Activated CD8-positive, alpha-beta T cell treated with anti-CD3 and anti-CD28 coated beads, Interleukin-2, amount 10 ng/mL, durations not matched to agents 7 days and 5 days (primary cell): ENCODE measurements at regions not wholly inside any gene's neighbourhood (a gene's known extent, or its start where the extent isn't known, plus 50 kb on each side); places are given as distances from the start of the nearest gene placed in this dataset.
A peak's percentile ranks its signal among the peaks of the same experiment; 100 is the strongest.
"Not testable (repeated sequence)": the region's sequence is repeated elsewhere in the genome, so short reads cannot be mapped to it uniquely, and the experiment has no call there.

Experiments
- ATAC-seq: fragments of 150-1000 bp; cut with Tn5 transposase; one replicate; pipeline ENCODE4 v1.10.0; 2021; ENCODE audit warnings: moderate library complexity
- CTCF ChIA-PET: fragments of 350-600 bp; sonication (Branson Sonifier 250); formaldehyde crosslinking; loops from one replicate; lab custom pipeline; 2021; ENCODE audit warnings: antibody characterized with exemption; lab: Charles Lee
- POLR2A ChIA-PET: fragments of 350-600 bp; sonication (Branson Sonifier 250); formaldehyde crosslinking; loops from one replicate; lab custom pipeline; 2021; ENCODE audit warnings: antibody characterized with exemption; lab: Charles Lee
- DNase-seq: peaks from one replicate; pipeline ENCODE4 v3.0.0-alpha.2; 2020
- H3K27ac Mint-ChIP-seq: one replicate; pipeline ENCODE4 v1.8.0; 2021; ENCODE audit warnings: mild to moderate bottlenecking, mixed read lengths
- H3K27me3 Mint-ChIP-seq: one replicate; pipeline ENCODE4 v1.8.0; 2021; ENCODE audit warnings: low read depth, mixed read lengths
- H3K36me3 Mint-ChIP-seq: one replicate; pipeline ENCODE4 v1.8.0; 2021; ENCODE audit warnings: low read depth, mixed read lengths
- H3K4me1 Mint-ChIP-seq: one replicate; pipeline ENCODE4 v1.8.0; 2021; ENCODE audit warnings: low read depth, mixed read lengths
- H3K4me3 Mint-ChIP-seq: one replicate; pipeline ENCODE4 v1.8.0; 2021; ENCODE audit warnings: mild to moderate bottlenecking, mixed read lengths
- H3K9me3 Mint-ChIP-seq: one replicate; pipeline ENCODE4 v1.8.0; 2022; ENCODE audit warnings: mixed read lengths; ENCODE audit not compliant: insufficient read depth

DNA sequence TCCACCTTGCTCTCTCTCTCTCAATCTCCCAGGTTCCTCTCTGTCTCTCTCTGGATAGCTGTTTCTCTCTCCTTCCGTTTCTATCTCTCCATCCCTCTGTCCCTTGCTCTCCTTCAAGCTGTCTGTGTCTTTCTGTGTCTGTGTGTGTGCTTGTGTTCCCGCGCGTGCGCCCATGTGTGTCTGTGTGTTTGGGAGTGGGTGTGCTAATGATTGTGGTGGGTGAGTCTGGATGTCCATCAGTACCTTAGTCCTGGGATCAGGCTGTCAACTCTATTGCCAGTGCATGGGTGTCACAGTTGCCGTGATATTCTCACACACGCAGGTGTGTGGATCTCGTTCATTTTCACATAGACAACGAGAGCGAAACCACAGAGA lies 1380.6 kb upstream of the DEFB115 start:
- Mint-ChIP-seq H3K27ac (no peak overlapping the region), H3K27me3 (no peaks in the 10 kb centered on the region), H3K4me1 (no peaks in the 10 kb centered on the region), H3K36me3 (peaks cover 17% of the 10 kb centered on the region), H3K9me3 (peaks cover 52% of the 10 kb centered on the region), H3K4me3 (no peak overlapping the region)
- POLR2A ChIA-PET: no interaction called here
- ATAC-seq (no peak), DNase-seq (no peak)
- CTCF ChIA-PET: no interaction called here

DNA sequence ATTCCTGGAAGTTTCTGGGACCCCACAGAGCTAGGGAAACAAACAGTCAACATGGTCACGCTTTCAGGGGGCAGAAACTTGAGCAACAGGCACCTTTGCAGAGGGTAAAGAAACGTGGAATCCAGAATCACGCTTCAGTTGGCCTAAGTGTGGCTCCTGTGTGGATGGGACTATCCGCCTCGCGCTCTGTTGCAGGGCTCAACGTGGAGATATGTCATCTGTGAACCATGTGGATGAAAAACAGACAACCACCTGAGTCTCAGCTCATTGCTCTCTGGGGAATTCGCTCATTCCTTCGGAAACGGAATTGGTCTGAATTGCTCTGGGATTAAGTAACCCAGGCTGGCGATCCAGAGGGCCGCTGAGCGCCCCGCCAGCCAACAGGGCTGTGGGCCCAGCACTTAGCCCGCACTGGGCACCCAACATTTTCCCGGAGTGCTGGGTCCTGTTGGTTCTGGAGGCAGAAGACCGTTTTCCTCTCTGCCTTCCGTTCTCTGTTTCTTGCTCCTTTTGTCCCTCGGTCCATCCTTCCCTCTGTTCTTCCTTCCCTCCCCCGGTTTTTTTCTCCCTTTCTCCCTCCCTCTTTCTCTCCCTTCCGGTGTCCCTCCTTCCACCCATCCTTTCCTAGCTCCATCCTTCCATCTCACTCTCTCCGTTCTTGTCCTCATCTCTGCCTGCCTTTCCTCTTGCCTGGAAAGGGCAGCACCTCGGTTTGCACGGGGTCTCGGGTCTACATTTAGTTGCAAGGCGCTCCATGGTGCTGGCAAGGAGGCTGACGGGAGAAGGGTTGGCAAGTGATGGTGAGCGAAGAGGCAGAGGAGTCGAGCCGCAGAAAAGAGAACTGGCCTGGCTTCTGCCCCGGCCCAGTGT lies 1379.8 kb upstream of the DEFB115 start:
- not testable (repeated sequence) for H3K27ac Mint-ChIP-seq

DNA sequence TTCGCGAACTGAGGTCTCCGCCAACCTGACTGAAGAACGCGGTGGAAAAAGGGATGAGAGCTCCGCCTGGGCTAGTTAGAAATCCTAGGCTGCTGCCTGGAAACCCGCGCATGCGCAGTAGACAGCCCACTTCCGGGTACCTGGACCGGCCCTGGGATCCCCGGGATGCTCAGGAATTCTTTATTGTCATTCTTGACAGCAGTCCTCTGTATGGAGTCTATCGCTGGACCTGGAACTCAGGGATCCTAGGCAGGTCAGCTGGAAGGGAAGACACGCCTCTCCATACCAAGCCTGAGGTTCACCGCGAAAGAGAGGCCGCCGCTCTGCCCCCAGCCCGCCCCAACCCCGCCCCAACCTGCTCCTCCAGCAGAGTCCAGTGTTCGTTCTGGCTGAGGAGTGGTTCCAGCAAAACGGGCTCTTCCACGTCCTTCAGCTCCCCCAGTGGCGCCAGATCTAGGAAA lies 1379.2 kb upstream of the DEFB115 start:
- H3K27me3 Mint-ChIP-seq: no peaks in the 10 kb centered on the region
- ATAC-seq: peak; percentile 64
- H3K4me1 Mint-ChIP-seq: no peaks in the 10 kb centered on the region
- peak overlapping the region; percentile 49 for H3K4me3 Mint-ChIP-seq
- H3K27ac Mint-ChIP-seq: no peak overlapping the region
- CTCF ChIA-PET: no interaction called here
- POLR2A ChIA-PET: no interaction called here
- peaks cover 17% of the 10 kb centered on the region for H3K36me3 Mint-ChIP-seq
- H3K9me3 Mint-ChIP-seq: peaks cover 49% of the 10 kb centered on the region
- DNase-seq: no peak

More for the DNA sequence above, 1379.8 kb upstream of the DEFB115 start:
- peaks cover 55% of the 10 kb centered on the region for H3K9me3 Mint-ChIP-seq
- DNase-seq, POLR2A ChIA-PET, H3K27me3 Mint-ChIP-seq, CTCF ChIA-PET, H3K4me1 Mint-ChIP-seq: not testable (repeated sequence)
- peak overlapping the region; percentile 49 for H3K4me3 Mint-ChIP-seq
- H3K36me3 Mint-ChIP-seq: peaks cover 17% of the 10 kb centered on the region
- ATAC-seq: peak; percentile 36

DNA sequence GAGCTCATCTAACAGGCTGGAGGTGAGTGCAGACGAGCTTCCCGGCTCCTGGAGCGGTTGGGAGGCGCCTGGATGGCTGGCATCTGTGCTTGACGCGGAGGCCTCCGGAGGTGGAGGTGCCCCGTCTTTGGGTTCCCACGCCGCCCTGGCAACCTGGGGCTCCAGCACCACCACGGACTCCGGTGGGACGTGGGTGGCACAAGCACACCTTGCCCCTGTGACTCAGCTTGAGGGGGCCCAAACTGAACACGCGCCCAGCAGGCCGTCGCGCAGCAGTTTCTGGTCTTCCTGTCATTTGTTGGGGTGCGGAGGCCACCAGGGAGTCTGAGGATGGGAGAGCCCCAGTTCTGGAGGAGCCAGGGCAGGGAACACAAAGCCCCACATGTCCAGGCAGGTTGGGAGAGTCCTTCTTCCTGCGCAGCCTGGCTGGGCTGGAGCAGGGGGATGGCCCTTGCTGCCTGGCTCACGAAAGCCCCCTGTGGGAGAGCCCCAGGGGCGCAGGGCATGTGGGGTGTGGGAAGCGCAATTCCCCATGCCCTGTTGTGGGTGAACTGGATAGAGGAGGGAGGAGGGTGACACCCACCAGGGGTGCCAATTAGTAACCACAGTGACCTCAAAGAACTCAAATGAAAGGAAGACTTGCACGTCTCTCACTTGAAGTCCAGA lies 1378.6 kb upstream of the DEFB115 start:
- Mint-ChIP-seq H3K4me3 (peak overlapping the region; percentile 49), H3K27me3 (no peaks in the 10 kb centered on the region), H3K36me3 (peaks cover 17% of the 10 kb centered on the region), H3K9me3 (peaks cover 48% of the 10 kb centered on the region), H3K4me1 (no peaks in the 10 kb centered on the region), H3K27ac (no peak overlapping the region)
- ChIA-PET CTCF (no interaction called here), POLR2A (no interaction called here)
- ATAC-seq (peak; percentile 44), DNase-seq (peak; percentile 56)

DNA sequence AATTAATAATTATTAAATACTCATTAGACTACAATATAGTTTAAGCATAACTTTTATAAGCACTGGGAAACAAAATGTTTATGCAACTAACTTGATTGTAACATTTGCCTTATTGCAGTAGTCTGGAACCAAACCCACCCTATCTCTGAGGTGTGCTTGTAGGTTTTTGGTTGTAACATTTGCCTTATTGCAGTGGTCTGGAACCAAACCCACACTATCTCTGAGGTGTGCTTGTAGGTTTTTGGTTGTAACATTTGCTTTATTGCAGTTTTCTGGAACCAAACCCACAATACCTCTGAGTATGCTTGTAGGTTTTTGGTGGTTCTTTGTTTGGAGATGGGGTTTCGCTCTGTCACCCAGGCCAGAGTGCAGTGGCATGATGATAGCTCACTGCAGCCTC lies 1376.4 kb upstream of the DEFB115 start:
- ATAC-seq, DNase-seq, H3K4me1 Mint-ChIP-seq, H3K27ac Mint-ChIP-seq, H3K27me3 Mint-ChIP-seq, POLR2A ChIA-PET, CTCF ChIA-PET, H3K4me3 Mint-ChIP-seq: not testable (repeated sequence)
- Mint-ChIP-seq H3K9me3 (peaks cover 43% of the 10 kb centered on the region), H3K36me3 (peaks cover 20% of the 10 kb centered on the region)

DNA sequence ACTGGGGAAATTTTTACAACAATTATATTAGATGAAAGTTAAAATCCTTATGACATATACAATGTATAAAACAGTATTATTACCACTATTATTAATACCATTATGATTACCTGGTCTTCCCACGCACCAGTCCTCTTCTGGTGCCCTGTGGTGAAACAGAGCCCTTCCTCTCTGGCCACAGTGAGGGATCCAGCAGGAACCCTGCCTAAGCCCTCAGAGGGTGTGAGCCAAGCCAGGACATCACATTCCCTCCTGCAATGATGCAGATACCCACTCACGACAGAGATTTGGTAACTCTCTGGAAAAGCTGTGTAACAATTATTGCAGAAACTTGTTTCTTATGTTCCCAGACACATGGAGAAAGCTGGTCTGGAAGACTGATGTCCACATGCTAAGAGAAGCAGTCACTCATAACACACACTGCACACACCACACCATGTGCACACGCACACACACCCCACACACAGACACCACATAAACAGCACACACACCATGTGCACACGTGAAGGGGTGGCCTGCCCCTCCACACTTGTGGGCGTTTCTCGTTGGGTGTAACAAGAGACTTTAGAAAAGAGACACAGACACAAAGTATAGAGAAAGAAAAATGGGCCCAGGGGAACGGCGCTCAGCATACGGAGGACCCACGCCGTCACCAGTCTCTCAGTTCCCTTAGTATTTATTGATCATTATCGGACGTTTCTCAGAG lies 1373.8 kb upstream of the DEFB115 start:
- H3K27ac Mint-ChIP-seq, CTCF ChIA-PET, ATAC-seq: not testable (repeated sequence)

DNA sequence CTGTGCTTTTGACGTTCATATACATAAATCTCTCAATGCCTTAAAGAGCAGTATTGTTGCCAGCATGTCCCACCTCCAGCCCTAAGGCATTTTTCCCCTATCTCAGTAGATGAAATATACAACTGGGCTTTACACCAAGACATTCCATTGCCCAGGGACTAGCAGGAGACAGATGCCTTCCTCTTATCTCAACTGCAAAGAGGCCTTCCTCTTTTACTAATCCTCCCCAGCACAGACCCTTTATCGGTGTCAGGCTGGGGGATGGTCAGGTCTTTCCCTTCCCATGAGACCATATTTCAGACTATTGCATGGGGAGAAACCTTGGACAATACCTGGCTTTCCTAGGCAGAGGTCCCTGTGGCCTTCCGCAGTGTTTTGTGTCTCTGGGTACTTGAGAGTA lies 1373.1 kb upstream of the DEFB115 start:
- H3K4me3 Mint-ChIP-seq, H3K4me1 Mint-ChIP-seq, H3K27me3 Mint-ChIP-seq, CTCF ChIA-PET, ATAC-seq, H3K36me3 Mint-ChIP-seq, H3K27ac Mint-ChIP-seq, DNase-seq, POLR2A ChIA-PET: not testable (repeated sequence)
- H3K9me3 Mint-ChIP-seq: peaks cover 37% of the 10 kb centered on the region

More for the DNA sequence above, 1373.8 kb upstream of the DEFB115 start:
- H3K36me3 Mint-ChIP-seq, H3K4me1 Mint-ChIP-seq, POLR2A ChIA-PET, DNase-seq, H3K4me3 Mint-ChIP-seq, H3K27me3 Mint-ChIP-seq: not testable (repeated sequence)
- H3K9me3 Mint-ChIP-seq: peaks cover 43% of the 10 kb centered on the region

DNA sequence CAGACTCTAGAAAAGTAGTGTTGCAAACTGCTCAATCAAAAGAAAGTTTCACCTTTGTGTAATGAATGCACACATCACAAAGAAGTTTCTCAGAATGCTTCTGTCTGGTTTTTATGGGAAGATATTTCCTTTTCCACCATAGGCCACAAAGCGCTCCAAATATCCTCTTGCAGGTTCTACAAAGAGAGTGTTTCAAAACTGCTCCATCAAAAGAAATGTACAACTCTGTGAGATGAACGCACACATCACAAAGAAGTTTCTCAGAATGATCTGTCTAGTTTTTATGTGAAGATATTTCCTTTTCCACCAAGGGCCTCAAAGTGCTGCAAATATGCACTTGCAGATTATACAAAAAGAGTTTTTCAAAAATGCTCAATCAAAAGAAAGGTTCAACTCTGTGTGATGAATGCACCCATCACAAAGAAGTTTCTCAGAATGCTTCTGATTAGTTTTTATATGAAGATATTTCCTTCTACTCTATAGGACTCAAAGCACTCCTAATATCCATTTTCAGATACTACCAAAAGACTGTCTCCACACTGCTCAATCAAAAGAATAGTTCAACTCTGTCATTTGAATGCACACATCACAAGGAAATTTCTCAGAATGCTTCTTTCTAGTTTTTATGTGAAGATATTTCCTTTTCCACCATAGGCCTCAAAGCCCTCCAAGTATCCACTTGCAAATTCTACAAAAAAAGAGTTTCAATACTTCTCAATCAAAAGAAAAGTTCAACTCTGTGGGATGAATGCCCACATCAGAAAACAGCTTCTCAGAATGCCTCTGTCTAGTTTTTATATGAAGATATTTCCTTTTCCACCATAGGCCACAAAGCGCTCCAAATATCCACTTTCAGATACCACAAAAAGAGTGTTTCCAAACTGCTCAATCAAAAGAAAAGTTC lies 1371.9 kb upstream of the DEFB115 start:
- ATAC-seq, DNase-seq, H3K36me3 Mint-ChIP-seq, POLR2A ChIA-PET, H3K27me3 Mint-ChIP-seq, H3K4me3 Mint-ChIP-seq, H3K4me1 Mint-ChIP-seq, H3K27ac Mint-ChIP-seq: not testable (repeated sequence)
- CTCF ChIA-PET: interaction anchor here (1.1 kb wide), 1 partner anchor 622 kb away, joined by 3 read pairs; no protein-coding TSS in a partner anchor
- H3K9me3 Mint-ChIP-seq: peaks cover 33% of the 10 kb centered on the region

DNA sequence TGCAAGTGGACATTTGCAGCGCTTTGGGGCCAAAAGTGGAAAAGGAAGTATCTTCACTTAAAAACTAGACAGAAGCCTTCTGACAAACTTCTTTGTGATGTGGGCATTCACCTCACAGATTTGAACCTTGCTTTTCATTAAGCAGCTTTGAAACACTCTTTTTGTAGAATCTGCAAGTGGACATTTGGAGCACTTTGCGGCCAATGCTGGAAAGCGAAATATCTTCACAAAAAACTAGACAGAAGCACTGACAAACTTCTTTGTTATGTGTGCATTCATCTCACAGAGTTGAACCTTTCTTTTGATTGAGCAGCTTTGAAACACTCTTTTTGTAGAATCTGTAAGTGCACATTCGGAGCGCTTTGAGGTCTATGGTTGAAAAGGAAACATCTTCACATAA lies 1365.9 kb upstream of the DEFB115 start:
- H3K9me3 Mint-ChIP-seq: peaks cover 13% of the 10 kb centered on the region
- H3K4me1 Mint-ChIP-seq, CTCF ChIA-PET, H3K27ac Mint-ChIP-seq, H3K36me3 Mint-ChIP-seq, H3K27me3 Mint-ChIP-seq, DNase-seq, H3K4me3 Mint-ChIP-seq, ATAC-seq, POLR2A ChIA-PET: not testable (repeated sequence)
